K562 (cell line): ENCODE measurements at regions not wholly inside any gene's neighbourhood (a gene's known extent, or its start where the extent isn't known, plus 50 kb on each side); places are given as distances from the start of the nearest gene placed in this dataset.

Experiments
- CHCHD3 ChIP-seq: fragments of 250-450 bp; sonication (Bioruptor Pico); IDR thresholded peaks from 2 replicates; pipeline ENCODE4 v2.1.2; 2022; ENCODE audit warnings: mild to moderate bottlenecking
- ELK1 ChIP-seq: sonication (generic); formaldehyde crosslinking; IDR thresholded peaks from 2 replicates; pipeline ENCODE4 v1.8.1; 2022; ENCODE audit warnings: missing genetic modification reagents
- ESRRB ChIP-seq: fragments of 250-450 bp; sonication (Bioruptor Pico); IDR thresholded peaks from 2 replicates; pipeline ENCODE4 v1.5.0; 2020; ENCODE audit warnings: mild to moderate bottlenecking, moderate library complexity, borderline replicate concordance
- KLF10 ChIP-seq: fragments of 250-450 bp; sonication (Bioruptor Pico); IDR thresholded peaks from 2 replicates; pipeline ENCODE4 v1.6.1; 2021; ENCODE audit warnings: matching md5 sums
- KLF16 ChIP-seq: IDR thresholded peaks from 2 replicates; pipeline ENCODE4 v1.6.1; 2016; ENCODE audit warnings: antibody characterized with exemption
- POLR2A ChIP-seq: fragments of 450-650 bp; conservative IDR thresholded peaks from 2 replicates; pipeline ENCODE4 v1.6.1; 2016
- ZBTB40 ChIP-seq, 2 experiments: fragments of 450-650 bp in 1 of 2; sonication (generic) in 1 of 2; formaldehyde crosslinking in 1 of 2; IDR thresholded peaks; 2 replicates each; pipeline versions ENCODE4 v1.7.1 to v1.9.0; 2016 to 2022; ENCODE audit warnings: inconsistent platforms in 1 of 2, mild to moderate bottlenecking in 1 of 2, missing genetic modification reagents in 1 of 2

GRCh38 chr4:138085736-138086305 lies 156.3 kb downstream of the SLC7A11 start:
- no peak for TF ChIP-seq KLF16
- TF ChIP-seq POLR2A: no peak
- no peak for TF ChIP-seq ZBTB40 (IDR thresholded peaks at IDR 0.05)
- no peak for TF ChIP-seq ZBTB40 (CRISPR knock-in tag; IDR thresholded peaks at IDR 0.05)
- TF ChIP-seq KLF10 (CRISPR knock-in tag): no peak
- TF ChIP-seq ELK1 (CRISPR knock-in tag): no peak
- TF ChIP-seq ESRRB (CRISPR knock-in tag): no peak
- TF ChIP-seq CHCHD3 (CRISPR knock-in tag): no peak
